BJ (cell line): ENCODE measurements at regions not wholly inside any gene's neighbourhood (a gene's known extent, or its start where the extent isn't known, plus 50 kb on each side); places are given as distances from the start of the nearest gene placed in this dataset.

Experiments used
- CTCF ChIA-PET: fragments of 350-600 bp; formaldehyde crosslinking; extraction: SDS; loops from one replicate; lab custom pipeline; 2021; ENCODE audit warnings: antibody characterized with exemption, inconsistent platforms; lab: Yijun Ruan, JAX
- POLR2A ChIA-PET: fragments of 300-600 bp; sonication (Branson Sonifier 250); formaldehyde crosslinking; extraction: SDS; loops from one replicate; lab custom pipeline; 2021; ENCODE audit warnings: antibody characterized with exemption; lab: Charles Lee
- DNase-seq: peaks from one replicate; pipeline ENCODE4 v3.0.0-alpha.2; 2011; ENCODE audit warnings: low read depth
- H3K27me3 ChIP-seq: 2 replicates; pipeline ENCODE4 v1.6.0; 2011; ENCODE audit warnings: low read length; ENCODE audit not compliant: control insufficient read depth, insufficient read depth
- H3K36me3 ChIP-seq: 2 replicates; pipeline ENCODE4 v1.5.1; 2011; ENCODE audit warnings: low read length; ENCODE audit not compliant: control insufficient read depth, insufficient read depth
- H3K4me3 ChIP-seq: 2 replicates; pipeline ENCODE4 v1.5.1; 2011; ENCODE audit warnings: low read depth, mild to moderate bottlenecking, control low read depth, low read length
- CTCF ChIP-seq: IDR thresholded peaks from 2 replicates; pipeline ENCODE4 v1.5.1; 2011; ENCODE audit warnings: low read depth, mild to moderate bottlenecking, control low read depth, inconsistent platforms, low read length, moderate library complexity; ENCODE audit not compliant: insufficient read depth

GRCh38 chr4:64516176-64516575, 106.9 kb upstream of the TECRL start:
- POLR2A ChIA-PET, result no interaction called here
- CTCF ChIA-PET, result no interaction called here
- no peak for TF ChIP-seq CTCF
- no peak overlapping the region for H3K4me3 ChIP-seq
- no peaks in the 10 kb centered on the region for H3K27me3 ChIP-seq
- no peaks in the 10 kb centered on the region for H3K36me3 ChIP-seq
- no peak for DNase-seq

GRCh38 chr4:64508089-64508488, 98.8 kb upstream of the TECRL start:
- DNase-seq, result no peak
- ChIA-PET POLR2A (no interaction called here), CTCF (interaction anchor here (0.7 kb wide), 1 partner anchor 72 kb away, joined by 3 read pairs; no protein-coding TSS in a partner anchor)
- no peak for TF ChIP-seq CTCF
- H3K27me3 ChIP-seq, result no peaks in the 10 kb centered on the region
- no peak overlapping the region for H3K4me3 ChIP-seq
- no peaks in the 10 kb centered on the region for H3K36me3 ChIP-seq

DNA sequence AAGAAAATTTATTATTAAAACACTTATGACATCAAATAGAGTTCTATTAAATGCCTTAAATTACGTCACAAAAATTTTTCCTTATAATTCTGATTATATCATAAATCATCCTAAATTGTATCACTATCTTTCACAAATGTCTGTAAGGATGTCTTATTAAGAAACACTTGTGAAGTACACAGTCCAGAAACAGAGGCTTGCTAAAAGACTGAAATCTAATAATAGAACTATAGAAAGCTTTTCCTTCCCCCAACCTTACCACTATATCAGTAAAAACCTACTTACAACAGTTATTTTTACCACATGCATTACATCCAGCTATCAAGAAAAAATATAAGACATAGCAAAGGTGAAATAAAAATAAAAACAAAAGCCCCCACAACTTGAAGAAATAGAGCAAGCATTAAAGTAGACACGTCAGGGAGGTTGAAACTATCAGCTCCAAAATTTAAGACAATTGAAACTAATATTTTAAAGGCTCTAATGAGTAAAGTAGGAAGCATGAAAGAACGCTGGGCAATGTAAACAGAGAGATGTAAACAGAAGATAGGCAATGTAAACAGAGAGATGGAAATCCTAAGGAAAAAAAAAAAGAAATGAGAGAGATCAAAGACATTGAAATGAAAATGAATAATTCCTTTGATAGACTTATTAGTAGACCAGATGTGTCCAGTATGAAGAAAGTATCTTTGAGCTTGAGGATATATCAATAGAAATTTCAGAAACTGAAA, 94.9 kb upstream of the TECRL start:
- no peak for DNase-seq
- CTCF ChIA-PET, result interaction anchor here (0.6 kb wide), 1 partner anchor 16 kb away, joined by 3 read pairs; no protein-coding TSS in a partner anchor
- Histone ChIP-seq H3K27me3 (no peaks in the 10 kb centered on the region), H3K4me3 (no peak overlapping the region), H3K36me3 (no peaks in the 10 kb centered on the region)
- TF ChIP-seq CTCF, result no peak
- POLR2A ChIA-PET, result no interaction called here

GRCh38 chr4:64503416-64503815, 94.2 kb upstream of the TECRL start:
- CTCF ChIA-PET, result no interaction called here
- no peak for DNase-seq
- Histone ChIP-seq H3K36me3 (no peaks in the 10 kb centered on the region), H3K27me3 (no peaks in the 10 kb centered on the region), H3K4me3 (no peak overlapping the region)
- POLR2A ChIA-PET, result no interaction called here
- no peak for TF ChIP-seq CTCF

GRCh38 chr4:64497491-64497890, 88.2 kb upstream of the TECRL start:
- CTCF ChIA-PET, result no interaction called here
- POLR2A ChIA-PET, result no interaction called here
- no peak for TF ChIP-seq CTCF
- DNase-seq, result no peak
- Histone ChIP-seq H3K27me3 (no peaks in the 10 kb centered on the region), H3K4me3 (no peak overlapping the region), H3K36me3 (no peaks in the 10 kb centered on the region)
